Suprapubic skin (tissue), 4 donors: ENCODE measurements at regions not wholly inside any gene's neighbourhood (a gene's known extent, or its start where the extent isn't known, plus 50 kb on each side); places are given as distances from the start of the nearest gene placed in this dataset.

Experiments used
- DNase-seq, 2 donors: peaks; one replicate each; pipeline ENCODE4 v3.0.0-alpha.2; 2019; ENCODE audit warnings: low spot score in 2 of 2
- H3K27ac ChIP-seq: fragments of 200-600 bp; sonication (generic); one replicate; pipeline ENCODE4 v1.5.1; 2019
- H3K27me3 ChIP-seq: fragments of 200-600 bp; sonication (generic); one replicate; pipeline ENCODE4 v1.5.1; 2019
- H3K36me3 ChIP-seq: fragments of 200-600 bp; sonication (generic); one replicate; pipeline ENCODE4 v1.5.1; 2019
- H3K4me1 ChIP-seq: fragments of 200-600 bp; sonication (generic); one replicate; pipeline ENCODE4 v1.5.1; 2019
- H3K4me3 ChIP-seq: fragments of 200-600 bp; sonication (generic); one replicate; pipeline ENCODE4 v1.5.1; 2019; ENCODE audit warnings: mild to moderate bottlenecking
- H3K9me3 ChIP-seq: fragments of 200-600 bp; sonication (generic); one replicate; pipeline ENCODE4 v1.5.1; 2019
- CTCF ChIP-seq, 2 donors: fragments of 200-600 bp in 1 of 2; fragments of 450-650 bp in 1 of 2; sonication (generic) in 1 of 2; IDR thresholded peaks; one replicate each; pipeline ENCODE4 v1.5.1; 2016 to 2019; ENCODE audit warnings: antibody characterized with exemption in 2 of 2, mild to moderate bottlenecking in 1 of 2, moderate library complexity in 1 of 2
- EP300 ChIP-seq: sonication (generic); formaldehyde crosslinking; IDR thresholded peaks from one replicate; pipeline ENCODE4 v1.6.1; 2017; ENCODE audit warnings: antibody characterized with exemption
- POLR2A ChIP-seq, 2 donors: fragments of 450-650 bp; IDR thresholded peaks; one replicate each; pipeline ENCODE4 v1.6.1; 2017; ENCODE audit warnings: antibody characterized with exemption in 2 of 2, mild to moderate bottlenecking in 2 of 2, moderate library complexity in 2 of 2
- POLR2AphosphoS5 ChIP-seq, 3 donors: sonication (generic); formaldehyde crosslinking; IDR thresholded peaks; one replicate each; pipeline ENCODE4 v1.6.1; 2017; ENCODE audit warnings: antibody characterized with exemption in 3 of 3
- WGBS: methylation state at CpG from one replicate; pipeline ENCODE4 v1.1.5; 2018; 5-methylcytosine and 5-hydroxymethylcytosine counted together

GRCh38 chr1:177865807-177866206 lies 104.1 kb downstream of the SEC16B start:
- H3K27ac ChIP-seq, result no peak overlapping the region
- TF ChIP-seq CTCF (IDR thresholded peaks at IDR 0.05), result no peak
- TF ChIP-seq POLR2A (IDR thresholded peaks at IDR 0.05), result no peak
- no peak for TF ChIP-seq EP300
- no peak for TF ChIP-seq POLR2AphosphoS5 (IDR thresholded peaks at IDR 0.05)
- no peak overlapping the region for H3K4me3 ChIP-seq
- no peaks in the 10 kb centered on the region for H3K9me3 ChIP-seq
- H3K36me3 ChIP-seq, result no peaks in the 10 kb centered on the region
- H3K4me1 ChIP-seq, result peaks cover 3% of the 10 kb centered on the region
- no peak for DNase-seq
- 64% methylated on average over 3 of the region's 3 CpGs for WGBS
- no peaks in the 10 kb centered on the region for H3K27me3 ChIP-seq

GRCh38 chr1:177864538-177865305 lies 105.1 kb downstream of the SEC16B start:
- H3K27me3 ChIP-seq, result no peaks in the 10 kb centered on the region
- no peaks in the 10 kb centered on the region for H3K36me3 ChIP-seq
- no peak overlapping the region for H3K27ac ChIP-seq
- DNase-seq, result no peak
- peaks cover 3% of the 10 kb centered on the region for H3K4me1 ChIP-seq
- TF ChIP-seq CTCF (IDR thresholded peaks at IDR 0.05), result no peak
- no peak for TF ChIP-seq EP300
- TF ChIP-seq POLR2AphosphoS5 (IDR thresholded peaks at IDR 0.05), result no peak
- no peak for TF ChIP-seq POLR2A (IDR thresholded peaks at IDR 0.05)
- no peak overlapping the region for H3K4me3 ChIP-seq
- H3K9me3 ChIP-seq, result no peaks in the 10 kb centered on the region
- whole genome bisulfite sequencing, result 25% methylated on average over 2 of the region's 2 CpGs

GRCh38 chr1:177863796-177864195 lies 106.1 kb downstream of the SEC16B start:
- DNase-seq, result no peak
- Histone ChIP-seq H3K27me3 (no peaks in the 10 kb centered on the region), H3K9me3 (no peaks in the 10 kb centered on the region), H3K27ac (no peak overlapping the region), H3K4me1 (peaks cover 3% of the 10 kb centered on the region), H3K36me3 (no peaks in the 10 kb centered on the region), H3K4me3 (no peak overlapping the region)
- TF ChIP-seq POLR2A (IDR thresholded peaks at IDR 0.05) (no peak), POLR2AphosphoS5 (IDR thresholded peaks at IDR 0.05) (no peak), CTCF (IDR thresholded peaks at IDR 0.05) (no peak), EP300 (no peak)
- WGBS, result 91% methylated on average over 4 of the region's 4 CpGs

- Histone ChIP-seq H3K36me3 (no peaks in the 10 kb centered on the region), H3K9me3 (no peaks in the 10 kb centered on the region), H3K27ac (no peak overlapping the region), H3K4me3 (no peak overlapping the region), H3K4me1 (peaks cover 8% of the 10 kb centered on the region), H3K27me3 (no peaks in the 10 kb centered on the region)
- TF ChIP-seq POLR2AphosphoS5 (IDR thresholded peaks at IDR 0.05), result no peak
- TF ChIP-seq EP300, result no peak
- no peak for TF ChIP-seq CTCF (IDR thresholded peaks at IDR 0.05)
- no peak for TF ChIP-seq POLR2A (IDR thresholded peaks at IDR 0.05)
- WGBS, result 37% methylated on average over 2 of the region's 2 CpGs
- no peak for DNase-seq
These were observed 106.9 kb downstream of the SEC16B start for GRCh38 chr1:177862916-177863315.

GRCh38 chr1:177859572-177859971 lies 110.3 kb downstream of the SEC16B start:
- DNase-seq, result no peak
- H3K27ac ChIP-seq, result no peak overlapping the region
- WGBS, result 76% methylated on average over 2 of the region's 2 CpGs
- no peaks in the 10 kb centered on the region for H3K36me3 ChIP-seq
- H3K4me1 ChIP-seq, result peaks cover 8% of the 10 kb centered on the region
- no peaks in the 10 kb centered on the region for H3K9me3 ChIP-seq
- no peak overlapping the region for H3K4me3 ChIP-seq
- H3K27me3 ChIP-seq, result no peaks in the 10 kb centered on the region
- TF ChIP-seq POLR2A (IDR thresholded peaks at IDR 0.05), result no peak
- TF ChIP-seq CTCF (IDR thresholded peaks at IDR 0.05), result no peak
- TF ChIP-seq POLR2AphosphoS5 (IDR thresholded peaks at IDR 0.05), result no peak
- no peak for TF ChIP-seq EP300
